HG02884 (cell line): ENCODE measurements at regions not wholly inside any gene's neighbourhood (a gene's known extent, or its start where the extent isn't known, plus 50 kb on each side); places are given as distances from the start of the nearest gene placed in this dataset.

Experiments used
- ATAC-seq: cut with Tn5 transposase; IDR thresholded peaks from one replicate; pipeline ENCODE4 v1.9.1; 2021; ENCODE audit warnings: mild to moderate bottlenecking, moderate library complexity; ENCODE audit not compliant: unreplicated experiment

GRCh38 chr1:212189352-212189738, 95.9 kb upstream of the PPP2R5A start:
- no peak for ATAC-seq

GRCh38 chr1:212190169-212190568, 95.0 kb upstream of the PPP2R5A start:
- ATAC-seq: no peak

GRCh38 chr1:212192261-212192998, 92.8 kb upstream of the PPP2R5A start:
- ATAC-seq: no peak

- no peak for ATAC-seq
These were observed 88.9 kb upstream of the PPP2R5A start for GRCh38 chr1:212196355-212196754.

GRCh38 chr1:212201461-212201860, 83.7 kb upstream of the PPP2R5A start:
- ATAC-seq: no peak

- ATAC-seq: no peak
These were observed 81.6 kb upstream of the PPP2R5A start for GRCh38 chr1:212203630-212204029.

- no peak for ATAC-seq
These were observed 80.2 kb upstream of the PPP2R5A start for GRCh38 chr1:212205006-212205405.

GRCh38 chr1:212205843-212206242, 79.4 kb upstream of the PPP2R5A start:
- ATAC-seq: no peak

GRCh38 chr1:212207118-212207517, 78.1 kb upstream of the PPP2R5A start:
- ATAC-seq: no peak

GRCh38 chr1:212207822-212208520, 77.2 kb upstream of the PPP2R5A start:
- no peak for ATAC-seq

GRCh38 chr1:212208978-212209644, 76.1 kb upstream of the PPP2R5A start:
- ATAC-seq: no peak

- no peak for ATAC-seq
These were observed 73.8 kb upstream of the PPP2R5A start for GRCh38 chr1:212211371-212211770.

- ATAC-seq: no peak
These were observed 72.9 kb upstream of the PPP2R5A start for GRCh38 chr1:212212343-212212742.

GRCh38 chr1:212212906-212213305, 72.3 kb upstream of the PPP2R5A start:
- ATAC-seq: no peak

- ATAC-seq: no peak
These were observed 71.4 kb upstream of the PPP2R5A start for GRCh38 chr1:212213784-212214183.

GRCh38 chr1:212214325-212214724, 70.9 kb upstream of the PPP2R5A start:
- ATAC-seq: no peak

GRCh38 chr1:212215910-212216309, 69.3 kb upstream of the PPP2R5A start:
- ATAC-seq: no peak

- no peak for ATAC-seq
These were observed 67.6 kb upstream of the PPP2R5A start for GRCh38 chr1:212217633-212218032.

GRCh38 chr1:212218065-212218464, 67.1 kb upstream of the PPP2R5A start:
- no peak for ATAC-seq

GRCh38 chr1:212218911-212219310, 66.3 kb upstream of the PPP2R5A start:
- peak; percentile 95 for ATAC-seq

- no peak for ATAC-seq
These were observed 65.3 kb upstream of the PPP2R5A start for GRCh38 chr1:212219679-212220463.
